Endodermal cell (in vitro differentiated cells): ENCODE measurements at regions not wholly inside any gene's neighbourhood (a gene's known extent, or its start where the extent isn't known, plus 50 kb on each side); places are given as distances from the start of the nearest gene placed in this dataset.

Experiments used
- DNase-seq: peaks from one replicate; pipeline ENCODE4 v3.0.0-alpha.2; 2017
- H3K27ac ChIP-seq: 2 replicates; pipeline ENCODE4 v1.5.1; 2013; ENCODE audit warnings: mild to moderate bottlenecking, low read depth, low read length, moderate library complexity
- H3K27me3 ChIP-seq: 2 replicates; pipeline ENCODE4 v1.6.1; 2013; ENCODE audit warnings: mild to moderate bottlenecking, low read length, moderate library complexity; ENCODE audit not compliant: insufficient read depth, control insufficient read depth, poor library complexity, severe bottlenecking
- H3K36me3 ChIP-seq: 2 replicates; pipeline ENCODE4 v1.7.0; 2013; ENCODE audit warnings: mild to moderate bottlenecking, low read length, moderate library complexity; ENCODE audit not compliant: control insufficient read depth, insufficient read depth
- H3K4me1 ChIP-seq: one replicate; pipeline ENCODE4 v1.7.0; 2013; ENCODE audit warnings: low read length; ENCODE audit not compliant: control insufficient read depth, insufficient read depth
- H3K4me3 ChIP-seq: 2 replicates; pipeline ENCODE4 v1.5.1; 2013; ENCODE audit warnings: mild to moderate bottlenecking, low read length, moderate library complexity
- H3K9ac ChIP-seq: 2 replicates; pipeline ENCODE4 v1.6.1; 2013; ENCODE audit warnings: mild to moderate bottlenecking, low read length, moderate library complexity; ENCODE audit not compliant: poor library complexity, severe bottlenecking; ENCODE audit errors: extremely low read depth
- H3K9me3 ChIP-seq: 2 replicates; pipeline ENCODE4 v1.6.1; 2013; ENCODE audit warnings: mild to moderate bottlenecking, low read length, moderate library complexity; ENCODE audit not compliant: control insufficient read depth
- H3K27ac Mint-ChIP-seq: 2 replicates; pipeline ENCODE4 v1.8.0; 2020; ENCODE audit warnings: mixed read lengths
- H3K27me3 Mint-ChIP-seq: 2 replicates; pipeline ENCODE4 v1.8.0; 2021; ENCODE audit warnings: mild to moderate bottlenecking, mixed read lengths; ENCODE audit not compliant: insufficient read depth
- H3K36me3 Mint-ChIP-seq: 2 replicates; pipeline ENCODE4 v1.8.0; 2020; ENCODE audit warnings: low read depth, mixed read lengths
- H3K4me1 Mint-ChIP-seq: 2 replicates; pipeline ENCODE4 v1.8.0; 2020; ENCODE audit warnings: mixed read lengths
- H3K4me3 Mint-ChIP-seq: 2 replicates; pipeline ENCODE4 v1.8.0; 2020; ENCODE audit warnings: mild to moderate bottlenecking, moderate library complexity, mixed read lengths
- H3K9me3 Mint-ChIP-seq: 2 replicates; pipeline ENCODE4 v1.8.0; 2020; ENCODE audit warnings: mild to moderate bottlenecking, mixed read lengths
- WGBS, 2 experiments: methylation state at CpG; one replicate each; pipeline versions ENCODE4 v1.1.5 to v1.1.7; 2013; ENCODE audit warnings: missing lambda C conversion rate in 2 of 2, mixed read lengths in 1 of 2; ENCODE audit not compliant: insufficient coverage in 1 of 2, insufficient read length in 1 of 2; 5-methylcytosine and 5-hydroxymethylcytosine counted together
- TF ChIP-seq, protein P1 (sequence below): fragments of 200-600 bp; sonication (generic); conservative IDR thresholded peaks from 2 replicates; pipeline ENCODE4 v1.5.0; 2021; ENCODE audit warnings: antibody characterized with exemption, mild to moderate bottlenecking

- Histone ChIP-seq H3K36me3 (no peaks in the 10 kb centered on the region), H3K9ac (no peak overlapping the region), H3K4me3 (no peak overlapping the region), H3K27me3 (no peaks in the 10 kb centered on the region), H3K9me3 (peaks cover 17% of the 10 kb centered on the region), H3K4me1 (peaks cover 3% of the 10 kb centered on the region), H3K27ac (no peak overlapping the region)
- WGBS, 2 experiments, result 100% methylated on average over 1 of the region's 3 CpGs; no CpG with 5 or more reads in 1 of the 2 experiments
- H3K4me3 Mint-ChIP-seq, result no peak overlapping the region
- DNase-seq, result no peak
- H3K36me3 Mint-ChIP-seq, result peaks cover 4% of the 10 kb centered on the region
- H3K27ac Mint-ChIP-seq, result no peak overlapping the region
- H3K27me3 Mint-ChIP-seq, result no peaks in the 10 kb centered on the region
- TF ChIP-seq, protein P1, sequence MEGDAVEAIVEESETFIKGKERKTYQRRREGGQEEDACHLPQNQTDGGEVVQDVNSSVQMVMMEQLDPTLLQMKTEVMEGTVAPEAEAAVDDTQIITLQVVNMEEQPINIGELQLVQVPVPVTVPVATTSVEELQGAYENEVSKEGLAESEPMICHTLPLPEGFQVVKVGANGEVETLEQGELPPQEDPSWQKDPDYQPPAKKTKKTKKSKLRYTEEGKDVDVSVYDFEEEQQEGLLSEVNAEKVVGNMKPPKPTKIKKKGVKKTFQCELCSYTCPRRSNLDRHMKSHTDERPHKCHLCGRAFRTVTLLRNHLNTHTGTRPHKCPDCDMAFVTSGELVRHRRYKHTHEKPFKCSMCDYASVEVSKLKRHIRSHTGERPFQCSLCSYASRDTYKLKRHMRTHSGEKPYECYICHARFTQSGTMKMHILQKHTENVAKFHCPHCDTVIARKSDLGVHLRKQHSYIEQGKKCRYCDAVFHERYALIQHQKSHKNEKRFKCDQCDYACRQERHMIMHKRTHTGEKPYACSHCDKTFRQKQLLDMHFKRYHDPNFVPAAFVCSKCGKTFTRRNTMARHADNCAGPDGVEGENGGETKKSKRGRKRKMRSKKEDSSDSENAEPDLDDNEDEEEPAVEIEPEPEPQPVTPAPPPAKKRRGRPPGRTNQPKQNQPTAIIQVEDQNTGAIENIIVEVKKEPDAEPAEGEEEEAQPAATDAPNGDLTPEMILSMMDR, result no peak
- peaks cover 20% of the 10 kb centered on the region for H3K9me3 Mint-ChIP-seq
- peaks cover 4% of the 10 kb centered on the region for H3K4me1 Mint-ChIP-seq
Measured at GRCh38 chr2:200131307-200131706, 175.2 kb upstream of the SPATS2L start.

GRCh38 chr2:200135082-200135481, 171.4 kb upstream of the SPATS2L start:
- H3K27me3 Mint-ChIP-seq, result no peaks in the 10 kb centered on the region
- H3K9me3 ChIP-seq, result peaks cover 17% of the 10 kb centered on the region
- H3K4me1 ChIP-seq, result peaks cover 3% of the 10 kb centered on the region
- peaks cover 10% of the 10 kb centered on the region for H3K4me1 Mint-ChIP-seq
- H3K4me3 Mint-ChIP-seq, result no peak overlapping the region
- no peak overlapping the region for H3K27ac ChIP-seq
- 96% methylated on average over 3 of the region's 3 CpGs for WGBS, 2 experiments
- TF ChIP-seq, protein P1, result no peak
- no peak overlapping the region for H3K27ac Mint-ChIP-seq
- no peaks in the 10 kb centered on the region for H3K27me3 ChIP-seq
- peaks cover 20% of the 10 kb centered on the region for H3K9me3 Mint-ChIP-seq
- no peak overlapping the region for H3K9ac ChIP-seq
- no peak overlapping the region for H3K4me3 ChIP-seq
- no peak for DNase-seq
- H3K36me3 ChIP-seq, result no peaks in the 10 kb centered on the region
- peaks cover 4% of the 10 kb centered on the region for H3K36me3 Mint-ChIP-seq

- H3K4me3 ChIP-seq, result no peak overlapping the region
- peak overlapping the region; percentile 75 for H3K27ac Mint-ChIP-seq
- H3K4me1 Mint-ChIP-seq, result peaks cover 7% of the 10 kb centered on the region
- no peak overlapping the region for H3K4me3 Mint-ChIP-seq
- H3K27me3 Mint-ChIP-seq, result no peaks in the 10 kb centered on the region
- 64 to 69% methylated on average over 3 to 5 of the region's 5 CpGs for WGBS, 2 experiments
- peaks cover 4% of the 10 kb centered on the region for H3K36me3 Mint-ChIP-seq
- peak overlapping the region; percentile 34 for H3K27ac ChIP-seq
- TF ChIP-seq, protein P1, result no peak
- H3K27me3 ChIP-seq, result no peaks in the 10 kb centered on the region
- H3K36me3 ChIP-seq, result no peaks in the 10 kb centered on the region
- H3K9me3 Mint-ChIP-seq, result peaks cover 20% of the 10 kb centered on the region
- no peak overlapping the region for H3K9ac ChIP-seq
- H3K9me3 ChIP-seq, result peaks cover 17% of the 10 kb centered on the region
- DNase-seq, result peak; percentile 77
- H3K4me1 ChIP-seq, result no peaks in the 10 kb centered on the region
Measured at GRCh38 chr2:200136655-200137054, 169.8 kb upstream of the SPATS2L start.
